ENCODE measurements at regions not wholly inside any gene's neighbourhood (a gene's known extent, or its start where the extent isn't known, plus 50 kb on each side); places are given as distances from the start of the nearest gene placed in this dataset.
A peak's percentile ranks its signal among the peaks of the same experiment; 100 is the strongest.

DNA sequence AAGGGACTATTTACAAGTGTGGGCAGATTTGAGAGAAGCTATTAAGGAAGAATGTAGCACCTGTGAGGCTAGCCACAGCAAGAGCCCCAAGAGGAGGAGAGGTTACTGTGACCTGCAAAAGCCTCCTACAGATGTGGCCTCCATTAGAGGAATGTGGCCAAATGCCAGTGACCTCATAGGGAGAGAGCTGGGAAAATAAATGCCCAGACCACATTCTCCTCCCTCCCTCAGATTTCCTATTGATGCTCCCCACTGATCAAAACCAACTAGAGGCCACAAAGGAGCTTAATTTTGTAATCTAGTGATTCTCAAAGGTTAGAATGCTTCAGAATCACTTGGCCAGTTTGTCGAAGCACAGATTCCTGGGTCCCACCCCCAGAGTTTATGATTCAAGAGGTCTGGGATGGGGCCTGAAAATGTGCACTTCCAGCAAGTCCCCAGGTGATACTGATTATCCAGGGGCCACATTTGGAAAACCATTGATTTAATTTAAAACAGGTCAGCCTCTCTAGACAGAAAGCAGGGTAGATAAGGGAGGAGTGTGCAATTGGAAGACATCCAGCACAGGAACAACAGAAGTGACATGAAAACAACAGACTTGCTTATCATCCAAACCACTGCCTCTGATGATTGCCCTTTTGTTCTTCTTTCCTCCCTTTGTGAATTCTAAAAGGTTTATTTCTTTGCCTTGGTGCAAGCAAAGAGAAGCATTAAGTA is 61.2 kb upstream of the RBBP8 start:
- peaks cover 20% of the 10 kb centered on the region for H3K4me1 Mint-ChIP-seq (ENCODE audit: unreplicated experiment)
- no peaks in the 10 kb centered on the region for H3K27me3 Mint-ChIP-seq
- H3K4me3 Mint-ChIP-seq, result no peak overlapping the region
- H3K36me3 Mint-ChIP-seq, result no peaks in the 10 kb centered on the region
- TF ChIP-seq CTCF (conservative IDR thresholded peaks at IDR 0.05), result no peak
- no peak overlapping the region for H3K27ac Mint-ChIP-seq
- no peak for DNase-seq (ENCODE audit: extremely low spot score, unreplicated experiment)
- no peaks in the 10 kb centered on the region for H3K9me3 Mint-ChIP-seq

DNA sequence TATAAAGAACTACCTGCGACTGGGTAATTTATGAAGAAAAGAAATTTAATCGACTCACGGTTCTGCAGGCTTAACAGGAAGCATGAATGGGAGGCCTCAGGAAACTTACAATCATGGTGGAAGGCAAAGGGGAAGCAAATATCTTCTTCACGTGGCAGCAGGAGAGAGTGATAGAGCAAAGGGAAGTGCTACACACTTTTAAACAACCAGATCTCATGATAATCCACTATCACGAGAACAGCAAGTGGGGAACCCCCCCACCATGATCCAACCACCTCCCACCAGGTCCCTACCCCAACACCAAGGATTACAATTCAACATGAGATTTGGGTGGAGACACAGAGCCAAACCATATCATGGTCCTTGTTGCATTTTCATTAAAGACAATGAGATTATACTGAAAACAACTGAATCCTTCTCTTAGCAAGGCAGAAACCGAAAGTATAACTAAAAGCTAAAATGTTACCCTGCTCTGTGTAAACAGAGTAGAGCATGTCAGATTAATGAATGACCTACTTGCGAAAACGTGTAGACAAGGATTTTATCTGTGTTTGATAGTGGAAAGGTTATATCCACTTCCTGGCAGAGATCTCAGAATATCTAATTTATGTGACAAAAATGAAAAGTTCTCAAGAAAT is 60.1 kb upstream of the RBBP8 start:
- Mint-ChIP-seq H3K27ac (peak overlapping the region; percentile 56), H3K27me3 (no peaks in the 10 kb centered on the region), H3K4me1 (ENCODE audit: unreplicated experiment) (peaks cover 20% of the 10 kb centered on the region), H3K9me3 (no peaks in the 10 kb centered on the region), H3K36me3 (no peaks in the 10 kb centered on the region), H3K4me3 (peak overlapping the region; percentile 8)
- TF ChIP-seq CTCF (conservative IDR thresholded peaks at IDR 0.05), result no peak
- DNase-seq (ENCODE audit: extremely low spot score, unreplicated experiment), result no peak

DNA sequence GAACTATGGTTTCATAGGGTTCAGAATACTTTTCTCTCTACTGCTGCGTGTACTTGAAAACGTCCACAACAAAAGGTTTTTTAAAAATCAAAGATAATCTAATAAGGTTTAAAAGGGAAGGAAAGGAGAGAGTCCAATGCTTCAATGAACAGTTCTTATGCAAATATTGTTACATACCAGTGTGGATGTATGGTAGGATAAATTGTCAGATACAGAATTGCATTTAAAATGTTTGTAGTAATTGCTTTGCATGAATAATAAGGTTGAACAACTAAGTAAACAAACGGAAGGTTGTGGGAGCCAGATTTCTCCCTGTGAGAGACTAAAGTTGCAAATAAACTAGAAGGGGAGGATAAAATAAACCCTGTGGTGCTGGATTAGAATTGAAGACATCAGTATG is 53.8 kb upstream of the RBBP8 start:
- TF ChIP-seq CTCF (conservative IDR thresholded peaks at IDR 0.05), result no peak
- Mint-ChIP-seq H3K9me3 (no peaks in the 10 kb centered on the region), H3K4me3 (no peak overlapping the region), H3K36me3 (no peaks in the 10 kb centered on the region), H3K4me1 (ENCODE audit: unreplicated experiment) (peaks cover 8% of the 10 kb centered on the region), H3K27ac (no peak overlapping the region), H3K27me3 (peaks cover 3% of the 10 kb centered on the region)
- no peak for DNase-seq (ENCODE audit: extremely low spot score, unreplicated experiment)

GRCh38 chr18:22882084-22882483 is 51.0 kb upstream of the RBBP8 start:
- Mint-ChIP-seq H3K9me3 (no peaks in the 10 kb centered on the region), H3K36me3 (no peaks in the 10 kb centered on the region), H3K4me3 (no peak overlapping the region), H3K27ac (no peak overlapping the region), H3K4me1 (ENCODE audit: unreplicated experiment) (peaks cover 8% of the 10 kb centered on the region), H3K27me3 (peaks cover 3% of the 10 kb centered on the region)
- TF ChIP-seq CTCF (conservative IDR thresholded peaks at IDR 0.05), result no peak
- DNase-seq (ENCODE audit: extremely low spot score, unreplicated experiment), result no peak

DNA sequence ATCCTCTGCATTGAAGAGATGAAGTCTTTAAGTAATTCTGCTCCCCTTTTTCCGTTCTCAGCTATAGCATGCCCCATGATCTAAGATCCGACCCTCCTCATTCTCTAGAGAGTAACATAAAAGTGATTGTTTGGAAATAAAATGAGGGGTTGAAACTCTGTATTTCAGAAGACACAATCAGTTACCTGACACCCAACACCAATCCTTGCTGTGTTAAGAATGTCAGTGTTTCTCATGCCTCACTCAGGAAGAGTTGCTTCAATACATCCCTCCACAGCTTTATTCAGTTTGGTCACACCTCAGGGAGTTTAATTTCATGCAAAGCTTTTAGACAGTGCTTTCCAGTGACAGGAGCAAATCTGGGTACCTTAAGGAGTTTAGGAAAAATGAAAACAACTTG is 49.9 kb upstream of the RBBP8 start:
- Mint-ChIP-seq H3K27ac (no peak overlapping the region), H3K4me3 (no peak overlapping the region), H3K4me1 (ENCODE audit: unreplicated experiment) (peaks cover 8% of the 10 kb centered on the region), H3K27me3 (peaks cover 3% of the 10 kb centered on the region), H3K9me3 (no peaks in the 10 kb centered on the region), H3K36me3 (no peaks in the 10 kb centered on the region)
- no peak for TF ChIP-seq CTCF (conservative IDR thresholded peaks at IDR 0.05)
- DNase-seq (ENCODE audit: extremely low spot score, unreplicated experiment), result no peak

Measured in type B pancreatic cell (in vitro differentiated cells).